Testis (tissue), 2 donors: ENCODE measurements at regions not wholly inside any gene's neighbourhood (a gene's known extent, or its start where the extent isn't known, plus 50 kb on each side); places are given as distances from the start of the nearest gene placed in this dataset.
"Not testable (repeated sequence)": the region's sequence is repeated elsewhere in the genome, so short reads cannot be mapped to it uniquely, and the experiment has no call there.

Experiments used
- DNase-seq: peaks from one replicate; pipeline ENCODE4 v3.0.0-alpha.2; 2019
- H3K27ac ChIP-seq, 2 donors: fragments of 200-600 bp; sonication (generic); one replicate each; pipeline ENCODE4 v1.5.1; 2019
- H3K27me3 ChIP-seq: fragments of 200-600 bp; sonication (generic); one replicate; pipeline ENCODE4 v1.5.1; 2019
- H3K36me3 ChIP-seq: fragments of 200-600 bp; sonication (generic); one replicate; pipeline ENCODE4 v1.5.1; 2017; ENCODE audit warnings: low read depth; ENCODE audit errors: missing control alignments
- H3K4me1 ChIP-seq: fragments of 200-600 bp; sonication (generic); one replicate; pipeline ENCODE4 v1.5.1; 2019
- H3K4me3 ChIP-seq, 2 donors: fragments of 200-600 bp; sonication (generic); one replicate each; pipeline ENCODE4 v1.5.1; 2017 to 2019
- H3K9me3 ChIP-seq: fragments of 200-600 bp; sonication (generic); one replicate; pipeline ENCODE4 v1.5.1; 2017
- POLR2A ChIP-seq: fragments of 450-650 bp; IDR thresholded peaks from one replicate; pipeline ENCODE4 v1.6.1; 2017; ENCODE audit warnings: antibody characterized with exemption, mild to moderate bottlenecking, moderate library complexity
- WGBS, 2 donors: methylation state at CpG; one replicate each; pipeline ENCODE4 v1.1.5; 2018; 5-methylcytosine and 5-hydroxymethylcytosine counted together
- intact Hi-C: fragments of 100-400 bp; cut with DNase I; formaldehyde crosslinking; loops from one replicate; pipeline ENCODE4 v1.15.1; 2023; ENCODE audit warnings: low total_unique reads
- TF ChIP-seq, protein P1 (sequence below), 3 experiments: fragments of 450-650 bp in 2 of 3; fragments of 200-600 bp in 1 of 3; sonication (generic) in 1 of 3; IDR thresholded peaks; one replicate each; pipeline ENCODE4 v1.5.1; 2016 to 2019; ENCODE audit warnings: antibody characterized with exemption in 3 of 3, mild to moderate bottlenecking in 2 of 3, moderate library complexity in 1 of 3

DNA sequence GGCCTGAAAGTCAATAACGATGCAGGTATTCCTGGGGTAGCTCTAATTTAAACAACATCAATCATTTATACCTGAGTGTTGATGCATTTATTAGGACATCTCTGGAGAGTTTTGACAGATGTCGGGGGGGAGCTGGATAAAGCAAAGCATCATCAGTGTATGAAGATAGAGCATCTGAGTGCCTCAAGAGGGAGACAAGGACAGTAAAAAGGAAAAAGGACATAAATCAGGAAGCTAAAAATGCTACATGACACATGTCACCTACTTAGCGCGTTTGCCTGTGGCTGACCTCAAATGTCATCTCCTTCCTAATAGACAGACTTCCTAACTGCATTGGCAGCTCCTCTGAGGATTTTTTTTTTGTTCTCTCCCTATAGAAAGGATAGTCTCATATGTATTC, 259.5 kb upstream of the PKP2 start:
- H3K27ac ChIP-seq = no peak overlapping the region
- intact Hi-C loops = no loop called here
- H3K27me3 ChIP-seq = no peaks in the 10 kb centered on the region
- H3K4me1 ChIP-seq = no peaks in the 10 kb centered on the region
- H3K4me3 ChIP-seq = no peak overlapping the region
- DNase-seq = no peak
- no peak for TF ChIP-seq POLR2A
- TF ChIP-seq, protein P1, sequence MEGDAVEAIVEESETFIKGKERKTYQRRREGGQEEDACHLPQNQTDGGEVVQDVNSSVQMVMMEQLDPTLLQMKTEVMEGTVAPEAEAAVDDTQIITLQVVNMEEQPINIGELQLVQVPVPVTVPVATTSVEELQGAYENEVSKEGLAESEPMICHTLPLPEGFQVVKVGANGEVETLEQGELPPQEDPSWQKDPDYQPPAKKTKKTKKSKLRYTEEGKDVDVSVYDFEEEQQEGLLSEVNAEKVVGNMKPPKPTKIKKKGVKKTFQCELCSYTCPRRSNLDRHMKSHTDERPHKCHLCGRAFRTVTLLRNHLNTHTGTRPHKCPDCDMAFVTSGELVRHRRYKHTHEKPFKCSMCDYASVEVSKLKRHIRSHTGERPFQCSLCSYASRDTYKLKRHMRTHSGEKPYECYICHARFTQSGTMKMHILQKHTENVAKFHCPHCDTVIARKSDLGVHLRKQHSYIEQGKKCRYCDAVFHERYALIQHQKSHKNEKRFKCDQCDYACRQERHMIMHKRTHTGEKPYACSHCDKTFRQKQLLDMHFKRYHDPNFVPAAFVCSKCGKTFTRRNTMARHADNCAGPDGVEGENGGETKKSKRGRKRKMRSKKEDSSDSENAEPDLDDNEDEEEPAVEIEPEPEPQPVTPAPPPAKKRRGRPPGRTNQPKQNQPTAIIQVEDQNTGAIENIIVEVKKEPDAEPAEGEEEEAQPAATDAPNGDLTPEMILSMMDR (IDR thresholded peaks at IDR 0.05) = no peak
- no peaks in the 10 kb centered on the region for H3K36me3 ChIP-seq
- 51 to 56% methylated on average over 4 of the region's 4 CpGs for WGBS, 2 donors
- H3K9me3 ChIP-seq = no peaks in the 10 kb centered on the region

GRCh38 chr12:33147292-33147691, 250.7 kb upstream of the PKP2 start:
- H3K27me3 ChIP-seq, H3K36me3 ChIP-seq, H3K9me3 ChIP-seq, H3K4me3 ChIP-seq, H3K27ac ChIP-seq, DNase-seq, intact Hi-C loops, H3K4me1 ChIP-seq: not testable (repeated sequence)
- WGBS, 2 donors = 83% methylated on average over 8 of the region's 8 CpGs; no CpG with 5 or more reads in 1 of the 2 donors

- Histone ChIP-seq H3K9me3 (no peaks in the 10 kb centered on the region), H3K36me3 (no peaks in the 10 kb centered on the region), H3K27me3 (no peaks in the 10 kb centered on the region), H3K27ac (no peak overlapping the region), H3K4me3 (no peak overlapping the region), H3K4me1 (no peaks in the 10 kb centered on the region)
- DNase-seq = no peak
- intact Hi-C loops = no loop called here
- TF ChIP-seq, protein P1 (IDR thresholded peaks at IDR 0.05) = no peak
- no peak for TF ChIP-seq POLR2A
- WGBS, 2 donors = 85 to 93% methylated on average over 1 of the region's 1 CpG
These were observed 232.9 kb upstream of the PKP2 start for GRCh38 chr12:33129500-33129899.

- no peak overlapping the region for H3K27ac ChIP-seq
- no peak for DNase-seq
- H3K9me3 ChIP-seq = no peaks in the 10 kb centered on the region
- intact Hi-C loops = no loop called here
- H3K4me3 ChIP-seq = no peak overlapping the region
- H3K27me3 ChIP-seq = no peaks in the 10 kb centered on the region
- H3K36me3 ChIP-seq = no peaks in the 10 kb centered on the region
- TF ChIP-seq POLR2A = no peak
- TF ChIP-seq, protein P1 (IDR thresholded peaks at IDR 0.05) = no peak
- no peaks in the 10 kb centered on the region for H3K4me1 ChIP-seq
These were observed 229.2 kb upstream of the PKP2 start for GRCh38 chr12:33125755-33126154.

DNA sequence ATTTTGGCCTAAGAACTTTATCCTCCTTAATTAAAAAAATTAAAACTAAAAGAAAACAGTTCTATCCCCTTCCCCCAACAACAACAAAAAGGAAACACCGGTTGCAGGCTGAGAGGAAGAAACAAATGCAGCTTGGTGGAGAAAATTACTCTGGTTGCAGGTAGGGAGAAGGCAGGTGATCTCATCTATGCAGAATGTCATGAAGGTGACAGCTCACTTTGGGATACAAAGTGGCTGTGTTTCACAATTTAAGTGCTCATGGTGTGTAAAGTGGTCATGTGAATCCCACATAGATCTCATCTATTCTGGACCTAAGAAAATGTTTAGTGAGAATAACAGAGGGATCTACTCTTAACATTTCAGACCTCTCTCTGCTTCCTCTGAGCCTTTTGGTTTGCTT, 219.7 kb upstream of the PKP2 start:
- no peak for TF ChIP-seq POLR2A
- TF ChIP-seq, protein P1 (IDR thresholded peaks at IDR 0.05) = no peak
- no peaks in the 10 kb centered on the region for H3K9me3 ChIP-seq

More for the DNA sequence above, 219.7 kb upstream of the PKP2 start:
- H3K36me3 ChIP-seq = no peaks in the 10 kb centered on the region
- intact Hi-C loops = no loop called here
- no peaks in the 10 kb centered on the region for H3K27me3 ChIP-seq
- no peak overlapping the region for H3K4me3 ChIP-seq
- WGBS, 2 donors = 56 to 71% methylated on average over 1 of the region's 1 CpG
- no peak overlapping the region for H3K27ac ChIP-seq
- H3K4me1 ChIP-seq = no peaks in the 10 kb centered on the region
- no peak for DNase-seq
